IMR-90 (cell line): ENCODE measurements at regions not wholly inside any gene's neighbourhood (a gene's known extent, or its start where the extent isn't known, plus 50 kb on each side); places are given as distances from the start of the nearest gene placed in this dataset.

ENCODE experiments used
- ATAC-seq: fragments of 200-7000 bp; cut with Tn5 transposase; 2 replicates; pipeline ENCODE4 v1.9.1; 2020; ENCODE audit warnings: low read depth, mild to moderate bottlenecking, moderate library complexity
- BruUV-seq: library from RNA; stranded (reverse); fragments of 400-500 nt; replicated peaks from 2 replicates; lab custom pipeline; 2021; lab: Mats Ljungman, UMichigan
- CTCF ChIA-PET: fragments of 300-600 bp; formaldehyde crosslinking; extraction: SDS; loops from one replicate; lab custom pipeline; 2021; ENCODE audit warnings: antibody characterized with exemption; lab: Yijun Ruan, JAX
- POLR2A ChIA-PET: fragments of 300-600 bp; sonication (Branson Sonifier 250); formaldehyde crosslinking; loops from one replicate; lab custom pipeline; 2022; ENCODE audit warnings: antibody characterized with exemption; ENCODE audit not compliant: unreplicated experiment; lab: Charles Lee
- DNase-seq: peaks from one replicate; pipeline ENCODE4 v3.0.0; 2013
- H2AFZ ChIP-seq: replicated peaks from 2 replicates; pipeline ENCODE3; 2013; ENCODE audit warnings: low read length, mild to moderate bottlenecking; ENCODE audit not compliant: poor library complexity
- H2AK5ac ChIP-seq: 2 replicates; pipeline ENCODE4 v1.6.1; 2013; ENCODE audit warnings: low read depth, low read length, inconsistent platforms
- H2AK9ac ChIP-seq: replicated peaks from 2 replicates; pipeline ENCODE3; 2013; ENCODE audit warnings: mild to moderate bottlenecking, low read depth, low read length, moderate library complexity; ENCODE audit not compliant: poor library complexity
- H2BK120ac ChIP-seq: 2 replicates; pipeline ENCODE4 v1.6.1; 2013; ENCODE audit warnings: low read depth, low read length, inconsistent platforms
- H2BK15ac ChIP-seq: 3 replicates; pipeline ENCODE4 v1.6.1; 2013; ENCODE audit warnings: low read depth, low read length, inconsistent platforms
- H2BK20ac ChIP-seq: 2 replicates; pipeline ENCODE4 v1.6.1; 2013; ENCODE audit warnings: low read depth, mild to moderate bottlenecking, inconsistent platforms, low read length, moderate library complexity
- H2BK5ac ChIP-seq: 2 replicates; pipeline ENCODE4 v1.6.1; 2013; ENCODE audit warnings: mild to moderate bottlenecking, low read depth, low read length, inconsistent platforms; ENCODE audit not compliant: poor library complexity, severe bottlenecking
- H3K14ac ChIP-seq: replicated peaks from 2 replicates; pipeline ENCODE4 v1.6.1; 2013; ENCODE audit warnings: low read depth, low read length, inconsistent platforms
- H3K18ac ChIP-seq: 2 replicates; pipeline ENCODE4 v1.6.1; 2013; ENCODE audit warnings: low read depth, low read length, control low read depth
- H3K23ac ChIP-seq: 2 replicates; pipeline ENCODE4 v1.6.1; 2013; ENCODE audit warnings: low read depth, low read length, inconsistent platforms
- H3K27ac ChIP-seq: 2 replicates; pipeline ENCODE4 v1.5.1; 2013; ENCODE audit warnings: mild to moderate bottlenecking, control low read depth, low read length; ENCODE audit not compliant: insufficient read depth
- H3K27me3 ChIP-seq: 2 replicates; pipeline ENCODE4 v1.6.1; 2013; ENCODE audit warnings: low read length; ENCODE audit not compliant: control insufficient read depth, insufficient read depth
- H3K36me3 ChIP-seq: 2 replicates; pipeline ENCODE4 v1.6.1; 2013; ENCODE audit warnings: low read length, mixed read lengths; ENCODE audit not compliant: control insufficient read depth, insufficient read depth
- H3K4ac ChIP-seq: 2 replicates; pipeline ENCODE4 v1.6.1; 2013; ENCODE audit warnings: low read depth, low read length, inconsistent platforms
- H3K4me1 ChIP-seq: 2 replicates; pipeline ENCODE4 v1.6.1; 2013; ENCODE audit warnings: low read length, mixed read lengths; ENCODE audit not compliant: control insufficient read depth, insufficient read depth
- H3K4me2 ChIP-seq: 2 replicates; pipeline ENCODE4 v1.6.1; 2013; ENCODE audit warnings: low read depth, mild to moderate bottlenecking, control low read depth, low read length, moderate library complexity
- H3K4me3 ChIP-seq: 2 replicates; pipeline ENCODE4 v1.5.1; 2013; ENCODE audit warnings: low read depth, mild to moderate bottlenecking, control low read depth, low read length, moderate library complexity; ENCODE audit not compliant: insufficient read depth
- H3K56ac ChIP-seq: 2 replicates; pipeline ENCODE4 v1.6.1; 2013; ENCODE audit warnings: low read length, inconsistent platforms; ENCODE audit not compliant: insufficient read depth; ENCODE audit errors: extremely low read depth
- H3K79me1 ChIP-seq, 2 experiments: 2 replicates each; pipeline ENCODE4 v1.6.1; 2013; ENCODE audit warnings: low read length in 2 of 2, inconsistent platforms in 1 of 2, low read depth in 1 of 2
- H3K9ac ChIP-seq: 2 replicates; pipeline ENCODE4 v1.6.1; 2013; ENCODE audit warnings: low read depth, low read length, control low read depth
- H3K9me1 ChIP-seq: 2 replicates; pipeline ENCODE4 v1.6.1; 2013; ENCODE audit warnings: low read length, inconsistent platforms; ENCODE audit not compliant: insufficient read depth
- H3K9me3 ChIP-seq: 2 replicates; pipeline ENCODE4 v1.6.1; 2013; ENCODE audit warnings: low read length; ENCODE audit not compliant: control insufficient read depth, insufficient read depth
- H4K20me1 ChIP-seq: 2 replicates; pipeline ENCODE4 v1.6.1; 2013; ENCODE audit warnings: low read length, inconsistent platforms; ENCODE audit not compliant: insufficient read depth
- H4K5ac ChIP-seq: 2 replicates; pipeline ENCODE4 v1.6.1; 2013; ENCODE audit warnings: mild to moderate bottlenecking, low read depth, low read length, control low read depth
- H4K8ac ChIP-seq, 2 experiments: 2 replicates each; pipeline ENCODE4 v1.6.1; 2013; ENCODE audit warnings: low read depth in 2 of 2, low read length in 2 of 2, control low read depth in 1 of 2, inconsistent platforms in 1 of 2
- H4K91ac ChIP-seq: 2 replicates; pipeline ENCODE4 v1.6.1; 2013; ENCODE audit warnings: low read depth, low read length, inconsistent platforms; ENCODE audit not compliant: insufficient read depth
- NFE2L2 ChIP-seq: fragments of 150-350 bp; IDR thresholded peaks from 2 replicates; pipeline ENCODE4 v1.6.1; 2016; ENCODE audit warnings: low read depth, mild to moderate bottlenecking, low read length
- SMC3 ChIP-seq: fragments of 150-350 bp; IDR thresholded peaks from 2 replicates; pipeline ENCODE4 v1.6.1; 2016; ENCODE audit warnings: low read depth, mild to moderate bottlenecking, antibody characterized with exemption, low read length, moderate library complexity
- WGBS, 2 experiments: methylation state at CpG; one replicate each; pipeline versions ENCODE4 v1.1.5 to v1.1.7; 2013; ENCODE audit warnings: missing lambda C conversion rate in 2 of 2; ENCODE audit not compliant: insufficient read length in 1 of 2; ENCODE audit errors: extremely low coverage in 2 of 2; 5-methylcytosine and 5-hydroxymethylcytosine counted together
- dilution Hi-C: fragments of 300-500 bp; cut with HindIII; formaldehyde crosslinking; loops from one replicate; pipeline ENCODE4 v1.14.3; 2018; ENCODE audit warnings: low sequenced_read_pairs; ENCODE audit not compliant: unreplicated experiment
- in situ Hi-C: fragments of 300-500 bp; cut with MboI; formaldehyde crosslinking; loops from 3 replicates; pipeline ENCODE4 v1.14.3; 2019; ENCODE audit warnings: low sequenced_read_pairs, inconsistent platforms, mixed read lengths
- intact Hi-C: fragments of 100-400 bp; cut with micrococcal nuclease; formaldehyde crosslinking; loops from 2 replicates; pipeline ENCODE4 v1.10.0; 2022

- Histone ChIP-seq H3K56ac (no peak overlapping the region), H3K9me3 (no peaks in the 10 kb centered on the region), H3K14ac (no peak overlapping the region), H3K9ac (no peak overlapping the region), H3K27ac (no peak overlapping the region), H2BK5ac (no peak overlapping the region), H3K79me1 (no peaks in the 10 kb centered on the region), H3K18ac (no peak overlapping the region), H2BK120ac (no peak overlapping the region), H3K4me2 (no peak overlapping the region), H3K4ac (no peak overlapping the region), H2AK5ac (no peak overlapping the region), H3K4me1 (no peaks in the 10 kb centered on the region), H3K36me3 (no peaks in the 10 kb centered on the region), H4K8ac (no peak overlapping the region), H2BK20ac (no peak overlapping the region), H2AFZ (no peak overlapping the region), H3K27me3 (no peaks in the 10 kb centered on the region), H2BK15ac (no peak overlapping the region), H3K9me1 (no peaks in the 10 kb centered on the region), H2AK9ac (no peak overlapping the region), H4K20me1 (no peaks in the 10 kb centered on the region), H3K23ac (no peak overlapping the region), H3K4me3 (no peak overlapping the region), H4K5ac (no peak overlapping the region), H4K91ac (no peak overlapping the region)
- no CpG with 5 or more reads among the region's 4 CpGs for WGBS, 2 experiments
- ChIA-PET POLR2A (no interaction called here), CTCF (no interaction called here)
- no TSS peak for BruUV-seq
- intact Hi-C loops (no loop called here), dilution Hi-C loops (no loop called here), in situ Hi-C loops (no loop called here)
- DNase-seq: no peak
- no peak for TF ChIP-seq NFE2L2
- TF ChIP-seq SMC3: no peak
- ATAC-seq: no peak
These were observed 100.8 kb upstream of the CMC1 start for GRCh38 chr3:28140664-28141063.
